ENCODE measurements at regions not wholly inside any gene's neighbourhood (a gene's known extent, or its start where the extent isn't known, plus 50 kb on each side); places are given as distances from the start of the nearest gene placed in this dataset.
"Not testable (repeated sequence)": the region's sequence is repeated elsewhere in the genome, so short reads cannot be mapped to it uniquely, and the experiment has no call there.

- not testable (repeated sequence) for DNase-seq
Observed at GRCh38 chr1:176396604-176397395, 66.2 kb upstream of the PAPPA2 start.

- DNase-seq = no peak
Observed at GRCh38 chr1:176391621-176392020, 71.4 kb upstream of the PAPPA2 start.

DNA sequence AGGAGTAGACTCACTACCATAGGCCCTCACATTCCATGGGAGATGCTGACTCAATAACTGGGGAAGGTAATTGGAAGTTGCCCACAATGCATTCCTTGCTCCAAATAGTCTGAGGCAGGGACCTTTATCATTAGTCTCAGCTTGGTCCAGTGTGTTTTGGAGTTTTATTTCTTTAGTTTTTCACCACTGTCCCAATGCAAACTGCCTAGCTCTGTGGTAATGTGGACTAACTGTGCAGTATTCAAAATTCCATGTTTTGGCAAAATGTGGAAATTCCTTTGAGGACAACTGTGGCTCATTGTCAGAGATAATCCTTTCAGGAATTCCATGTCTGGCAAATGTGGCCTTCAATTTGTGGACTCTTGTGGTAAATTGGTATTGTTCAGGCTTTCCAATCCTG lies 78.1 kb upstream of the PAPPA2 start:
- no peak for DNase-seq

GRCh38 chr1:176382163-176382562 lies 80.8 kb upstream of the PAPPA2 start:
- DNase-seq = no peak

DNA sequence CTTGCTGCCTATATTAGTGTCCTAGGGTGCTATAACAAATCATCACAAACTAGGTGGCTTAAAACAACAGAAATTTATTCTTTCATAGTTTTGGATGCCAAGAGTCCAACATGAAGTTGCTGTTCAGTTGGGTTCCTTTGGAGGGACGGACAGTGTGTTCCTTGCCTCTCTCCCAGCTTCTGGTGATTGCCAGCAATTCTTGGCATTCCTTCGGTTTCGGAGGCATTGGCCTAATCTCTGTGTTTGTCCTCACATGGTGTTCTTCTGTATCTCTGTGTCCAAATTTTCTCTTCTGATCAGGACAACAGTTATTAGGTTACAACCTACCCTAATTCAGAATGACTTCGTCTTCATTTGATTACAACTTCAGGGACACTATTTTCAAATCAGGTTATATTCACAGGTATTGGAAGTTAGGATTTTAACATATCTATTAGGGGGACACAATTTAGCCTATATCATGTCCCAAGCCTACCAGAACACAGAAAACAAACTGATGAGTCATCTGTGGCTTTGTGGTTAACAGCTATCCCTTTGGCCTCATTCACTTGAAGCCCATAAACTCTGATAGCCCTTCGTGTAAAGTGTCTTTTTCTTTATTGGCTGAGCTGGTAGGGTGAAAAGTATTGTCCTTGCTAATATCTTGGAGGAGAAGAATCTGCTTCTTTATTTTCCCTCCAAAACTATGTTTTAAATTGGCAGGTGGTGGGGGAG lies 83.2 kb upstream of the PAPPA2 start:
- DNase-seq = no peak

- DNase-seq = peak; percentile 61 to 66
Observed at GRCh38 chr1:176374967-176375569, 87.9 kb upstream of the PAPPA2 start.

DNA sequence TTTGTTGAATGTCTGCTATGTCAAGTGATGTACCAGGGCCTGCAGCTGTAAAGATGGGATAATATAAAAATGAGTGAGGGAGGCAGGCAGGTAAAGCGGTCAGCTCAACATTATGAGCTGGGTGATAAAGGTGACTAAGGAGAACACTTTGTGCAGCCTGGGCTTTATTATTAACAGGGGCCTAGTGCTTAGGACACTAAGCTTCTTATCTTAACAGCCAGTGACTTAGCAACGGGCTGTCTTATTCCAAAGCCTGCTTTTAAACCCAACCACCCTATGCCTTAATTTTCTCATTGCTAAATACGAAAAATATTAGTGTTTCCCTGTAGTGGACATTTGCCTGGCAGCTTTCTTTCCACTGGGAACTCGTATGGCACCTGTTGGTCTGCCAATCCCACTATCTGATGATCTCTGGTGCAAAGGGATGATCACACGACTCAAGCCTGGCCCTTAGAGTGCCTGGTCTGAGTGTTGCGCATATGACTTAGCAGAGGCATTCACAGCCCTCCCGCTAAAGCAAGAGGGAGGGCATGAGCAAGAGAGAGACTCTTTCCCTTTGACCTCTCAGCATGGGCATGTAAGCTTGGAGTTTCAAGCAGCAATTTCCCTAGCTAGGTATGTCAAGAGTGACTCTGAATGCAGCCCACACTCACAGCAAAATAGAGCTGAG lies 98.6 kb upstream of the PAPPA2 start:
- no peak for DNase-seq

DNA sequence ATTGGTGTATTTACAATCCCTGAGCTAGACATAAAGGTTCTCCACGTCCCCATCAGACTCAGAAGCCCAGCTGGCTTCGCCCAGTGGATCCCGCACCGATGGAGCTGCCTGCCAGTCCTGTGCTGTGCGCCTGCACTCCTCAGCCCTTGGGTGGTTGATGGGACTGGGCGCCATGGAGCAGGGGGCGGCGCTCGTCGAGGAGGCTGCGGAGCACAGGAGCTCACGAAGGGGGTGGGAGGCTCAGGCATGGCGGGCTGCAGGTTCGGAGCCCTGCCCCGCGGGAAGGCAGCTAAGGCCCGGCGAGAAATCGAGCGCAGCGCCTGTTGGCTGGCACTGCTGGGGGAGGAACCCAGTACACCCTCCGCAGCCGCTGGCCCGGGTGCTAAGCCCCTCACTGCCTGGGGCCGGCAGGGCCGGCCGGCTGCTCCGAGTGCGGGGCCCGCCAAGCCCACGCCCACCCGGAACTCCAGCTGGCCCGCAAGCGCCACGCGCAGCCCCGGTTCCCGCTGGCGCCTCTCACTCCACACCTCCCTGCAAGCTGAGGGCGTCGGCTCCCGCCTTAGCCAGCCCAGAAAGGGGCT lies 113.8 kb upstream of the PAPPA2 start:
- not testable (repeated sequence) for DNase-seq

- no peak for DNase-seq
Observed at GRCh38 chr1:176341656-176342055, 121.3 kb upstream of the PAPPA2 start.

GRCh38 chr1:176338877-176339276 lies 124.1 kb upstream of the PAPPA2 start:
- DNase-seq = no peak

DNA sequence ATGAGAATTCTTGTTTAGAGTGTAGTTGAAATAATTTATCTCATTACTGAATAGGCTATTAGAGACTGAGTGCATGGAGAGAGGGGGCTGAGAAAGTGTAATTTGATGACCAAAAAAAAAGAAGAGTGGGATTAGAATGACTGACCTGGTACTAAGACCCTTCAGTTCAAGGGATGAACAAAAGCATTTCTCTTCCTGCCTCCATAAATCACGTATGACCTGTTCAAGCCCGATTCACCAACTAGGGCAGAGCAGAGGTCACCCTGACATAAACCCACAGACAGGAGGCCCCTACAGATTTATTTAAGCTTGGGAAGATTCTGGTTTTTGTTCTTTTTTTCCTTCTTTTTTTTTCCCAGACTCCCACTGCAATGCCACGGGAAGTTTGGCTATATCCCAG lies 123.7 kb upstream of the COP1 start:
- DNase-seq = no peak

DNA sequence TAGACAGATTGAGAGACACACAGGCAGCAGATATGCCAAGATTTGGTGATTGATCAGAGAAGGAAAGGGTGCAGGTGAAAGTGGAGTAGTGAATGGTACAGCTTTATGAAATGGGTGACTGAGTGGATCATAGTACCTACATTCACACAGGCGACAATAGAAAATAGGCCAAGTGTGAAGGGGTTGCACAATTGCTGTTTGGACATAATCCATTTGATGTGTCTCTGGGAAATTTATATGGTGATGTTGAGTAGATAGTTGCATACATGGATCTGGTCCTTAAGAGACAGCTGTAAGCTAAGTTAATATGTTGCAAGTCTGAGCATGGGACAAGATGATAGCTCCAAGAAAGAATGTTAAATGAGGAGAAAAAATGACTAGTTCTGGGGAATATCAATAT lies 118.6 kb upstream of the COP1 start:
- DNase-seq = no peak

DNA sequence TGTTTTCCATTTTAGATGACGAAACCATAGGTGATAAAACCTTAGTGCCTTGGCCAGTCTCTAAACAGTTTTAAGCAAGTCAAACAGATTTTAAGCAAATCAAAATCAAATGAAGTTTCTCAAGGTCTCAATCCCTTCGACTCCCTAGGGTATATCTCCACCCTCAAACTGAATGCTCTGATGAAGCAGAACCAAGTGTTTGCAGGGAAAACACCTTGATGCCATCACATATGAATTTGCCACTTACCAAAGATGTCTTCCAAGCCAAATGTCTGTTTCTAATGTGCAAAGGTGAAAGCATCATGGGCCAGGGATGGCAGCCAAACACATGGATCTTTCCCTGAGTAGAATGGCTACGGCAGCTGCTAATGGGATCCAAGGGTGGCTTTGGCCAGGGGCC lies 116.4 kb upstream of the COP1 start:
- DNase-seq = no peak

DNA sequence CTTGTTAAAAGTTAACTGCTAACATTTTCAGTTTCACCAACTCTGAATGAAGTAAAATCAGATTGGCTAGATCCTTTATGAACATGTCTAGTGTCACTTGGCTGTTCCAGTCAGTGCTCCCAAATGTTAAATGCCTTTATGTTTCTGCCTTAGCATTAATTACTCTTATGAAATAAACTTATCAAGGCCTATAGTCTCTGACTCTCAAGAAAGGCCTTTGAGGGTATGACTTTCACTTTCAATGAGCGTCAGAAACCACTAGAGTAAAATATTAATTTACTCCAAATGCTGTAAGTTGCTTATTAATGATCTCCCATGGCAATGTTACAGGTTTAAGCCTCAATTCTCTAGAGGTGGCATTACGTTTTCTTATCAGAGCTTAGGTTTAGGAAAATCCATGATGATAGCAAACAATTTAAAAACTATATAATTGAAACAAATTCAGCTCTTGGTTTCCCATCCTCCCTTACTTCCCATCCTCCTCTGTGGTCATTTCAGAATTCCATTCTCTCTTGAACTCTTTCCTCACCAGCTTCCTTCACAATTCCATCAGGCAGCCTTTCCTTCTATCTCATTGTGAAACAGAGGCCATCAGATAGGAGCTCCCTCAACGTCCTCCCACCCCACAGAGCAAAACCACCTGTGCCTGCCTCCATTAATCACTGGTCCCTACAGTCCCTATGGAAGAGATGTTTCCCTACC lies 108.6 kb upstream of the COP1 start:
- no peak for DNase-seq

GRCh38 chr1:176296602-176297001 lies 89.5 kb upstream of the COP1 start:
- DNase-seq = not testable (repeated sequence)

- no peak for DNase-seq
Observed at GRCh38 chr1:176285996-176286395, 78.9 kb upstream of the COP1 start.

GRCh38 chr1:176271572-176271971 lies 64.5 kb upstream of the COP1 start:
- DNase-seq = no peak
